MM.1S (cell line): ENCODE measurements at regions not wholly inside any gene's neighbourhood (a gene's known extent, or its start where the extent isn't known, plus 50 kb on each side); places are given as distances from the start of the nearest gene placed in this dataset.

ENCODE experiments used
- DNase-seq: peaks from one replicate; pipeline ENCODE4 v3.0.0-alpha.2; 2015
- H2AFZ ChIP-seq: fragments of 300-600 bp; sonication (generic); 2 replicates; pipeline ENCODE4 v1.6.0; 2016; ENCODE audit warnings: antibody characterized with exemption, low read length
- H3F3A ChIP-seq: fragments of 300-600 bp; sonication (generic); 2 replicates; pipeline ENCODE4 v1.6.1; 2016; ENCODE audit warnings: mild to moderate bottlenecking, antibody characterized with exemption, low read length, moderate library complexity, mixed read lengths; ENCODE audit not compliant: insufficient read depth
- H3K27ac ChIP-seq: fragments of 300-600 bp; sonication (generic); 2 replicates; pipeline ENCODE4 v1.5.1; 2016; ENCODE audit warnings: mild to moderate bottlenecking, low read length
- H3K27me3 ChIP-seq: fragments of 300-600 bp; sonication (generic); replicated peaks from 2 replicates; pipeline ENCODE4 v1.6.0; 2016; ENCODE audit warnings: low read length; ENCODE audit not compliant: insufficient read depth
- H3K36me3 ChIP-seq: fragments of 300-600 bp; sonication (generic); replicated peaks from 2 replicates; pipeline ENCODE4 v1.6.1; 2016; ENCODE audit warnings: mild to moderate bottlenecking, low read length, mixed read lengths; ENCODE audit not compliant: insufficient read depth
- H3K4me1 ChIP-seq: fragments of 300-600 bp; sonication (generic); 2 replicates; pipeline ENCODE4 v1.6.1; 2016; ENCODE audit warnings: low read length, mixed read lengths
- H3K4me2 ChIP-seq: fragments of 300-600 bp; sonication (generic); 2 replicates; pipeline ENCODE4 v1.6.0; 2016; ENCODE audit warnings: low read depth, low read length
- H3K4me3 ChIP-seq: fragments of 300-600 bp; sonication (generic); 2 replicates; pipeline ENCODE4 v1.5.1; 2016; ENCODE audit warnings: low read length, mixed read lengths
- H3K79me2 ChIP-seq: fragments of 300-600 bp; sonication (generic); 2 replicates; pipeline ENCODE4 v1.6.1; 2016; ENCODE audit warnings: mixed run types, low read length, mixed read lengths
- H3K9ac ChIP-seq: fragments of 300-600 bp; sonication (generic); 2 replicates; pipeline ENCODE4 v1.6.1; 2016; ENCODE audit warnings: low read length, mixed read lengths
- H3K9me2 ChIP-seq: fragments of 300-600 bp; sonication (generic); replicated peaks from 2 replicates; pipeline ENCODE4 v1.6.1; 2016; ENCODE audit warnings: mild to moderate bottlenecking, low read length, mixed read lengths; ENCODE audit not compliant: insufficient read depth
- H3K9me3 ChIP-seq: fragments of 300-600 bp; sonication (generic); replicated peaks from 2 replicates; pipeline ENCODE4 v1.6.1; 2016; ENCODE audit warnings: mild to moderate bottlenecking, low read length, mixed read lengths; ENCODE audit not compliant: insufficient read depth
- H4K20me1 ChIP-seq: fragments of 300-600 bp; sonication (generic); 2 replicates; pipeline ENCODE4 v1.6.1; 2016; ENCODE audit warnings: mild to moderate bottlenecking, low read length, moderate library complexity, mixed read lengths; ENCODE audit not compliant: insufficient read depth
- CTCF ChIP-seq: fragments of 300-600 bp; sonication (generic); IDR thresholded peaks from 2 replicates; pipeline ENCODE4 v1.5.1; 2016; ENCODE audit warnings: antibody characterized with exemption, low read length, mixed read lengths
- EZH2 ChIP-seq: fragments of 300-600 bp; sonication (generic); optimal IDR thresholded peaks from 2 replicates; pipeline ENCODE3; 2017; ENCODE audit warnings: low read depth, mild to moderate bottlenecking, antibody characterized with exemption, low read length, mixed read lengths
- EZH2phosphoT487 ChIP-seq: fragments of 300-600 bp; sonication (generic); IDR thresholded peaks from 2 replicates; pipeline ENCODE4 v1.6.1; 2018; ENCODE audit warnings: antibody characterized with exemption, low read length

GRCh38 chr3:89685731-89686130 is 578.3 kb downstream of the EPHA3 start:
- no peak overlapping the region for H3K9ac ChIP-seq
- no peaks in the 10 kb centered on the region for H3K36me3 ChIP-seq
- H3K27ac ChIP-seq, result no peak overlapping the region
- TF ChIP-seq CTCF, result no peak
- TF ChIP-seq EZH2, result no peak
- TF ChIP-seq EZH2phosphoT487, result no peak
- no peaks in the 10 kb centered on the region for H3K9me3 ChIP-seq
- H2AFZ ChIP-seq, result no peak overlapping the region
- H3K27me3 ChIP-seq, result no peaks in the 10 kb centered on the region
- H4K20me1 ChIP-seq, result no peaks in the 10 kb centered on the region
- H3K79me2 ChIP-seq, result no peaks in the 10 kb centered on the region
- no peaks in the 10 kb centered on the region for H3F3A ChIP-seq
- no peaks in the 10 kb centered on the region for H3K4me1 ChIP-seq
- DNase-seq, result no peak
- no peaks in the 10 kb centered on the region for H3K9me2 ChIP-seq
- no peak overlapping the region for H3K4me2 ChIP-seq
- no peak overlapping the region for H3K4me3 ChIP-seq

- Histone ChIP-seq H3K36me3 (no peaks in the 10 kb centered on the region), H3K4me3 (no peak overlapping the region), H4K20me1 (no peaks in the 10 kb centered on the region), H3K9me3 (no peaks in the 10 kb centered on the region), H3K27ac (no peak overlapping the region), H3K4me1 (no peaks in the 10 kb centered on the region), H3F3A (no peaks in the 10 kb centered on the region), H3K9me2 (no peaks in the 10 kb centered on the region), H3K27me3 (no peaks in the 10 kb centered on the region), H2AFZ (no peak overlapping the region), H3K79me2 (no peaks in the 10 kb centered on the region), H3K9ac (no peak overlapping the region), H3K4me2 (no peak overlapping the region)
- TF ChIP-seq EZH2phosphoT487 (no peak), CTCF (no peak), EZH2 (no peak)
- no peak for DNase-seq
These were observed 583.2 kb downstream of the EPHA3 start for GRCh38 chr3:89690646-89691045.

- Histone ChIP-seq H3K9me3 (no peaks in the 10 kb centered on the region), H2AFZ (no peak overlapping the region), H3K79me2 (no peaks in the 10 kb centered on the region), H3K4me1 (no peaks in the 10 kb centered on the region), H3K27me3 (no peaks in the 10 kb centered on the region), H3F3A (no peaks in the 10 kb centered on the region), H3K4me3 (no peak overlapping the region), H3K4me2 (no peak overlapping the region), H3K9me2 (no peaks in the 10 kb centered on the region), H4K20me1 (no peaks in the 10 kb centered on the region), H3K9ac (no peak overlapping the region), H3K27ac (no peak overlapping the region), H3K36me3 (no peaks in the 10 kb centered on the region)
- TF ChIP-seq EZH2phosphoT487 (no peak), EZH2 (no peak), CTCF (no peak)
- DNase-seq, result no peak
These were observed 585.2 kb downstream of the EPHA3 start for GRCh38 chr3:89692601-89693000.
